ENCODE measurements at regions not wholly inside any gene's neighbourhood (a gene's known extent, or its start where the extent isn't known, plus 50 kb on each side); places are given as distances from the start of the nearest gene placed in this dataset.
"Not testable (repeated sequence)": the region's sequence is repeated elsewhere in the genome, so short reads cannot be mapped to it uniquely, and the experiment has no call there.

DNA sequence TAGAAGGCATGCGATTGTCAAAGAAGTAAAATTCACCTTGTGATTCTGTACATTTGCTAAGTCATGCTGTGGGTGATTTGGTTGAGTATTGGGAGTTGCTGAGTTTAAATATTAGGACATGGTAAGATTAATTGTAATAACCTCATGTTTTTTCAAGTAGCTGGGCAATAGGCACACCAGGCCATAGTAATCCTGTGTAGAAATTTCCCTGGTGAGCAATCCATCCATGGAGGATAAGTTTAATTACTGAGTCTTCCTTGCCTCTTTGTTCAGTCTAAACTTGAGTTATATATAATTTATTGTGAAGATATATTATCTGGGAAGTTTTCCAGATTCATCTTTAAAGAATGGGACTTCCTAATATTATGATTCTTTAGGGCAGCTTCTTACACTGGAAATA, 221.1 kb upstream of the NUDT12 start:
- Mint-ChIP-seq H3K4me3 (no peak overlapping the region), H3K36me3 (ENCODE audit: low read depth) (no peaks in the 10 kb centered on the region), H3K27me3 (ENCODE audit: low read depth) (no peaks in the 10 kb centered on the region), H3K9me3 (no peaks in the 10 kb centered on the region), H3K4me1 (ENCODE audit: low read depth) (no peaks in the 10 kb centered on the region), H3K27ac (no peak overlapping the region)
- no peak for DNase-seq (ENCODE audit: low spot score)

DNA sequence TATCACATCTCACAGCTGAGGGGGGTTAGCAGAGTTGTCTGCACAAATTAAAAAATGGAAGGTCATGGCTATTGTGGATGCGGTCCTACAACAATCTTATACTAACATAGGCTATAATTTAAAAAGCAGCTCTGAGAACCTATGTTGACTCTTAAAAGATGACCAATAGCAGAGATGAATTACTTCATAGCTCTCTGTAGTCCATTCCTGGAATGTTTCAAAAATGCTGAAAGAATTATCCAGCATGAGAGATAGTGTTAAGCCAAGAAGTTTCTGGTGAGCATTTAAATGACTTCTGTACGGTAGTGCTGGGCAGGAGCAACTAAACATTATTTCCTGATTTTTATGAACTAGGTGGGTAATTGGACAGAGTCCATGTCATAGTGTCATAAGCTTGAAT, 218.2 kb upstream of the NUDT12 start:
- Mint-ChIP-seq H3K4me3 (no peak overlapping the region), H3K36me3 (ENCODE audit: low read depth) (no peaks in the 10 kb centered on the region), H3K4me1 (ENCODE audit: low read depth) (no peaks in the 10 kb centered on the region), H3K27ac (no peak overlapping the region), H3K27me3 (ENCODE audit: low read depth) (no peaks in the 10 kb centered on the region), H3K9me3 (peaks cover 5% of the 10 kb centered on the region)
- no peak for DNase-seq (ENCODE audit: low spot score)

DNA sequence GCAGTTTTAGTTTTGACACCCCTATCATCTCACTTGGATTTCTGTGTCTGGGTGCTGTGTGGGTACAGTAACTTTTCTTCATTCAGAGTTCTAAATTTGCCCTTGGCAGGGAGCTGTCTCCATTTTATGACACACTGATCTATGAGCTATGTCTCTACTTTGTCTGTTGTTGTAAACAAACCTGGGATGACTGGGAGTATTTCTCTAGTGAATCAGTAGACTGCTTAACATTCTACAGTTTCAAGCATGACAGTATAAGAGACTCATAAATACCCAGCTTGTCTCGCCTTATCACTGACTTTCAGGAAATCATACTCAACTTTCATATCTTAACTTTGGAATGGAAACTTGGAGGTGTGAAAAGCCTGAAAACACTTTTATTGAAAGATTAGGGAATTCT, 212.1 kb upstream of the NUDT12 start:
- Mint-ChIP-seq H3K36me3 (ENCODE audit: low read depth) (no peaks in the 10 kb centered on the region), H3K9me3 (peaks cover 5% of the 10 kb centered on the region), H3K27me3 (ENCODE audit: low read depth) (no peaks in the 10 kb centered on the region), H3K4me1 (ENCODE audit: low read depth) (no peaks in the 10 kb centered on the region), H3K27ac (no peak overlapping the region), H3K4me3 (no peak overlapping the region)
- no peak for DNase-seq (ENCODE audit: low spot score)

DNA sequence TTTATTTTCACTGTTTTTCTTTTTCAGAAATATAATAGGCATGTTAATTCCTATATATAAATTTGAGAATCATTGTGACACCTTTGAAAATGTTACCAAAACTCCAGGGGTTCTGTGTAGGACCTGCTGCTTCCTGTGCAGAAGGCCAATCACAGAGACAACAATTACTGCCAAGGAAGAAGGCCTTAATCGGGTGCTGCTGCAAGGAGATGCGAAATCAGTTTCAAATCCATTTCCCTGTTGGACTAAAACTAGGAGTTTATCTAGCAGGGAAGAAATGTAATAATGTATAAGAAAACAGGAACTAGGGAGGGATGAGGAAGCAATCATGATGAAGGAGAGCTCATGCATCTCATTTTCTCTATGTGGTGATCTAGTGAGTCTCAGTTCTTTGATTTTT, 209.7 kb upstream of the NUDT12 start:
- H3K9me3 Mint-ChIP-seq: no peaks in the 10 kb centered on the region
- no peak overlapping the region for H3K27ac Mint-ChIP-seq
- H3K36me3 Mint-ChIP-seq (ENCODE audit: low read depth): no peaks in the 10 kb centered on the region
- no peaks in the 10 kb centered on the region for H3K4me1 Mint-ChIP-seq (ENCODE audit: low read depth)
- no peak overlapping the region for H3K4me3 Mint-ChIP-seq
- no peak for DNase-seq (ENCODE audit: low spot score)
- no peaks in the 10 kb centered on the region for H3K27me3 Mint-ChIP-seq (ENCODE audit: low read depth)

DNA sequence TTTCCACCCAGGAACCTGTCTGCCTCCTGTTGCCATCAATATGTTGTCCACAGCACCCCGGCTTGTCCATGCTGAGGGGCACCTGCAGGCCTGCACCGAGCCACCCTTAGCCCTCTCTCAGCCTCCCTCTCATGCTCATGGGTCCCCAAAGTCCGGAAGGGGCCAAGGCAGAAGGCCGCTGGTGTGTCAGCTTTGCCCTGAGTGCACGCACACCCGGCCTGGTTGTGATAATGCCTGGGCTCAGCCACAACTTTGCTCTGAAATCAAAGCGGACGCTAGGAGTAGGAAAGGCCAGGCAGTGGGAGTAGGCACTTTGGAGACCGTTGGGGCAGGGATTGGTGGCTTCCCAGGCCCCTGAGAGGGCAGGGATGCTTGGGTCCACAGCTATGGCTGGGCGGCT, 201.8 kb upstream of the NUDT12 start:
- no peaks in the 10 kb centered on the region for H3K4me1 Mint-ChIP-seq (ENCODE audit: low read depth)
- no peak overlapping the region for H3K27ac Mint-ChIP-seq
- H3K9me3 Mint-ChIP-seq: no peaks in the 10 kb centered on the region
- H3K36me3 Mint-ChIP-seq (ENCODE audit: low read depth): no peaks in the 10 kb centered on the region
- H3K4me3 Mint-ChIP-seq: no peak overlapping the region
- no peak for DNase-seq (ENCODE audit: low spot score)
- H3K27me3 Mint-ChIP-seq (ENCODE audit: low read depth): no peaks in the 10 kb centered on the region

DNA sequence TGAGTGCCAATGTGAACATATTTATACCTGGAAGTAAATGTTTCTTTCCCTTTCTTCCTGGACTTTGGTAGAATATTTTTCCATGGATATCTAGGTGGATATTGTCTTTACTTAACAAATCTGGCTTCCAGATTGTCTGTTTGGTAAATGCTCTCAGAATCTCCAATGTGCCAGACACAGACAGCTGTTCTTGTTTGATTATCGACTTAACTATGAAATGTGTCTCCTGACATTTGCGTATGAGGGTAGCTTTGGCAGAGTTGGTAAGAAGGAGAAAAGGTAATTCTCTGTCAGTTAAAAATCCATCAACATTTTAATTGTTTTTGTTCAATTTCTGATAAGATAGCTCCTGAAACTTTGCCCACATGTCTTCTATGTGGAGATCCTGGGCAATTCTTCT, 196.4 kb upstream of the NUDT12 start:
- no peaks in the 10 kb centered on the region for H3K36me3 Mint-ChIP-seq (ENCODE audit: low read depth)
- H3K4me1 Mint-ChIP-seq (ENCODE audit: low read depth): no peaks in the 10 kb centered on the region
- H3K9me3 Mint-ChIP-seq: no peaks in the 10 kb centered on the region
- no peak overlapping the region for H3K27ac Mint-ChIP-seq
- no peak overlapping the region for H3K4me3 Mint-ChIP-seq
- H3K27me3 Mint-ChIP-seq (ENCODE audit: low read depth): no peaks in the 10 kb centered on the region
- no peak for DNase-seq (ENCODE audit: low spot score)

DNA sequence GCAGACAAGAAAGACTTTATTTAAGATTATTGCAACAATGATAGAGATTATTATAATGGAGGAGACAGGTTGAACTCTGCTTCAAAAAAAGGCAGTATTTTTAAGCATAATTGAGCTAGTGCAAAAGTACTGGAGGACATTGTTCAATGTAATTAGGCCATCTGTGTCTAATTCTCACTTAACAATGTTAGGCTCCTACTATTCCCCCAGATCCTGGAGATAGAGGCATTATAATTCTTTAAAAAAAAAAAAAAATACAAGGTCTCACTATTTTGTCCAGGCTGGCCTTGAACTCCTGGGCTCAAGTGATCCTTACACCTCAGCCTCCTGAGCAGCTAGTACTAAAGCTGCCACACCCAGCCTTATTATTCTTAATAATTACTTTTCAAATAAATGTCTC, 193.4 kb upstream of the NUDT12 start:
- Mint-ChIP-seq H3K36me3 (ENCODE audit: low read depth) (no peaks in the 10 kb centered on the region), H3K4me1 (ENCODE audit: low read depth) (no peaks in the 10 kb centered on the region), H3K27ac (no peak overlapping the region), H3K4me3 (no peak overlapping the region), H3K27me3 (ENCODE audit: low read depth) (no peaks in the 10 kb centered on the region), H3K9me3 (peaks cover 3% of the 10 kb centered on the region)
- no peak for DNase-seq (ENCODE audit: low spot score)

DNA sequence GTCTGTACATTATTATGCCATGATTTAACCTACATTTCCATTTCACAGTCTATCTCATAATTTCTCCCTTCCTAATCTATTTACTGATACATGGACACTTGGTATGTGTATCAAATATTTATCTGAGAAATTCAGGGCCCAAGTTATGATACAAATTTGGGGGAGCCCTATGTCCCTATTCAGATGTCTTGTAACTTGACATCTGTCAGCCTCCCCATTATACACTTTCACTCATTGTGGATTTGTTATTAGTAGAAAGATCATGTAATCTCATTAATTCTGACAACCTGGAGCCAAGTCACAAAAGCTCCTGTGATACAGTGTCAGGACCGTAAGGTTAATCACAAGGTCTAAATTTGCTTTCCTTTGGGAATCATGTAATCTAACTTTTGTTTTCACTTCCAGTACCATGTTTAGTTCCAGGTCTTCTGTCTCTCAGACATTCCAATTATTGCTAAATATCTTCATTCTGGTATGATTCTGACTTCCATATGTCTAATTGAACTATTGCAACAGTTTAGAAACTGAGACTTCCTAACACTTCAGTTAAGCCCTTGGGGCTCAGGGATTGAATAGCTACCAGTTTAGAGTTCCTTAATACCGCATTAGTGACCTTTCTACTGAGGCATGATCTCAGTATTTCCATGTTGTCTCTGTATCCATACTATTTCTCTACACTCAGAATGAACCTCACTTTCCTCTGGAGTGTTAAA, 182.9 kb upstream of the NUDT12 start:
- Mint-ChIP-seq H3K4me1 (ENCODE audit: low read depth) (no peaks in the 10 kb centered on the region), H3K27ac (no peak overlapping the region), H3K9me3 (no peaks in the 10 kb centered on the region), H3K4me3 (no peak overlapping the region), H3K36me3 (ENCODE audit: low read depth) (no peaks in the 10 kb centered on the region), H3K27me3 (ENCODE audit: low read depth) (no peaks in the 10 kb centered on the region)
- DNase-seq (ENCODE audit: low spot score): no peak

DNA sequence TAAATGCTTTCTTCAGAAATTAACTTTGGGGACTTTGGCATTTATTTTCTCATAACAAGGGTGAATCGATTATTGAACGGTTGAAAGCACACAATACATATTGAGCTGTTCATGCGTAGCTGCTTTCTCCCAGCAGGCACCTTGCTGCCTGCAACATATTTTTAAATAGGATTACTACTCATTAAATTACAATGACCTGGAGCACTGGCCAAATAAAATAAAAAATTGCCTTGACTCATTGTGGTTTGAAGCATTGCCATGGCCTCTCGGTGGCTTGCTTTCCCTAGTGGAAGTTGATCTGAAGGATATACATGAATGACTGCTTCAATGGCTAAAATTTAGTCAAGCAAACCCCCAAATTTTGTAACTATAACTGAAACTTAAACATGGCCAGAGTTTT, 181.6 kb upstream of the NUDT12 start:
- no peak for DNase-seq (ENCODE audit: low spot score)
- Mint-ChIP-seq H3K4me1 (ENCODE audit: low read depth) (no peaks in the 10 kb centered on the region), H3K36me3 (ENCODE audit: low read depth) (no peaks in the 10 kb centered on the region), H3K4me3 (no peak overlapping the region), H3K9me3 (no peaks in the 10 kb centered on the region), H3K27me3 (ENCODE audit: low read depth) (no peaks in the 10 kb centered on the region), H3K27ac (no peak overlapping the region)

DNA sequence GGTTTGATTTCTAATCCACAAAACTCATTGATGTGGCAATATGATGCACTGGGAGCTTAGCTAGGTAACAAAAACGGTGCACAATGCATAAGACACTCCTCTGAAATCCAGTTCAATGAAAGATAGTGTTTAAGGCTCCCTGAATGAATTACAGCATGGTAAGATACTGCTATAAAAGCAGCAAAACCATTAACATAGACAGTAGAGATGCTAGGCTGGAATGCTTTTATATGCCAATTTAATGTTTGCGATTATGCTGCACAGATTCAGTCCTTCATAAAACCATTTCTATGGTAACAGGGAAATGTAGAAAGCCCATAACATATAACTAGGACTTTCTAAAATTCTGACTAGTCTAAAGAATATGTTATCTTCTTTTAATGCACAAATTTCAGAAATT, 180.8 kb upstream of the NUDT12 start:
- no peaks in the 10 kb centered on the region for H3K27me3 Mint-ChIP-seq (ENCODE audit: low read depth)
- H3K4me1 Mint-ChIP-seq (ENCODE audit: low read depth): no peaks in the 10 kb centered on the region
- no peaks in the 10 kb centered on the region for H3K9me3 Mint-ChIP-seq
- no peaks in the 10 kb centered on the region for H3K36me3 Mint-ChIP-seq (ENCODE audit: low read depth)
- no peak overlapping the region for H3K4me3 Mint-ChIP-seq
- H3K27ac Mint-ChIP-seq: no peak overlapping the region
- no peak for DNase-seq (ENCODE audit: low spot score)

DNA sequence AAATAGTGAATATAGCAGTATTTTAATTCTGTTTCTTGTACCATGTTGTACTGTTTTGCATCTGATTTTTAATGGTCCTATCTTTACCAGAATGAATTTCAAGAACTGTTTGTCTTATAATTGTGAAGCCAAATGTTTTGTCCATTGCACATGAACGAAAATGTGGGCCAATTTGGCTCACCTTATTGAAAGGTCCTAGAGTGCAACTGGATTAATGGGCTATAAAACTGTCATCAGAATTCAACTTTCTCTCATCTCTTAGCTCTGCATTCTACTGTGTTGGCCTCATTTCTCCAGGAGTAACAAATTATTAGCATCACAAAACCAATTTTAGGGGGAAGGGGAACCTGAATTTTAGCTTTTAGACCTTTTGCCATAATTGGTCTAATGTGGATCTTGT, 179.4 kb upstream of the NUDT12 start:
- H3K27ac Mint-ChIP-seq: no peak overlapping the region
- no peak for DNase-seq (ENCODE audit: low spot score)
- H3K9me3 Mint-ChIP-seq: no peaks in the 10 kb centered on the region
- H3K4me3 Mint-ChIP-seq: no peak overlapping the region
- no peaks in the 10 kb centered on the region for H3K4me1 Mint-ChIP-seq (ENCODE audit: low read depth)
- H3K27me3 Mint-ChIP-seq (ENCODE audit: low read depth): no peaks in the 10 kb centered on the region
- H3K36me3 Mint-ChIP-seq (ENCODE audit: low read depth): no peaks in the 10 kb centered on the region

DNA sequence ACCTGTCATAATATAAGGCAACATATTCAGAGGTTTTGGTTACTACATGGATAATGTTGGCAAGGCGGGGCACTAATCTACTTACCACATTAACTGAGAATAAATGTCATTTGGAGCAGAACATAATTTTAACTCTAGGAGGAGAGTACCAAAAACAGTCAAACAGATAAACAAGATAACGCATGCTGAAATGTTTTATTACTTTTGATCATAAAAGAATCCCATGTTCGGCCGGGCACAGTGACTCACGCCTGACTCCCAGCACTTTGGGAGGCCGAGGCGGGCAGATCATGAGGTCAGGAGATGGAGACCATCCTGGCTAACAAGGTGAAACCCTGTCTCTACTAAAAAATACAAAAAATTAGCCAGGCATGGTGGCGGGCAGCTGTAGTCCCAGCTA, 173.8 kb upstream of the NUDT12 start:
- H3K9me3 Mint-ChIP-seq; H3K27me3 Mint-ChIP-seq (ENCODE audit: low read depth); H3K27ac Mint-ChIP-seq; H3K4me3 Mint-ChIP-seq; H3K4me1 Mint-ChIP-seq (ENCODE audit: low read depth); H3K36me3 Mint-ChIP-seq (ENCODE audit: low read depth); DNase-seq (ENCODE audit: low spot score): not testable (repeated sequence)

DNA sequence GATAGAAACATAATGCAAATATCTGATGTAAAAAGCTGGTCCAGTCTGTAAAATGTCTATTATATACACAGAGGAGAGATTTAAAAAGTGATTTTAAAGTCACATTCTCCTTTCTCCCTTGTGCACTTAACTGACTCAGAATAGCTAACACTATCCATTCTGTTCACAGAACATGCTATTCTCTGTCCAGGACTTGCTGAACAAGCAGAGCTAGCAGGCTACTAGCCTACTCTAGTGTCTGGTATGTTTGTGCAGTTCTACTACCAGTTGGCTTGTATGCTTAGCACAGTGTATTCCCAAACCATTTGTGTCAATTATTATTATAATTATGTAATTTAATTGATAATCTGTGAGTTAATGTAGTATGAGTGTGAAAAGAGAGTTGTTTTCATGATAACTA, 161.7 kb upstream of the NUDT12 start:
- H3K4me3 Mint-ChIP-seq: no peak overlapping the region
- H3K9me3 Mint-ChIP-seq: peaks cover 13% of the 10 kb centered on the region
- no peaks in the 10 kb centered on the region for H3K4me1 Mint-ChIP-seq (ENCODE audit: low read depth)
- H3K27ac Mint-ChIP-seq: no peak overlapping the region
- no peaks in the 10 kb centered on the region for H3K27me3 Mint-ChIP-seq (ENCODE audit: low read depth)
- DNase-seq (ENCODE audit: low spot score): no peak
- no peaks in the 10 kb centered on the region for H3K36me3 Mint-ChIP-seq (ENCODE audit: low read depth)

DNA sequence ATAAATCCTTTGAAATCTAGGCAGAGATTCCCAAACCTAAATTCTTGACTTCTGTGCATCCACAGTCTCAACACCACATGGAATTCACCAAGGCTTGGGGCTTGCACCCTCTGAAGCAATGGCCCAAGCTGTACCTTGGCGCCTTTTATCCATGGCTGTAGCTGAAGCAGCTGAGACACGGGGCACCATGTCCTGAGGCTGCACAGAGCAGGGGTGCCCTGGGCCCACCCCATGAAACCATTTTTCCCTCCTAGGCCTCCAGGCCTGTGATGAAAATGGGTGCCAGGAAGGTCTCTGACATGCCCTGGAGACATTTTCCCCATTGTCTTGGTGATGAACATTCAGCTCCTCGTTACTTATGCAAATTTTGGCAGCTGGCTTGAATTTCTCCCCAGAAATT, 158.6 kb upstream of the NUDT12 start:
- H3K9me3 Mint-ChIP-seq: peaks cover 13% of the 10 kb centered on the region
- no peaks in the 10 kb centered on the region for H3K36me3 Mint-ChIP-seq (ENCODE audit: low read depth)
- H3K4me1 Mint-ChIP-seq (ENCODE audit: low read depth): no peaks in the 10 kb centered on the region
- no peak for DNase-seq (ENCODE audit: low spot score)
- no peak overlapping the region for H3K4me3 Mint-ChIP-seq
- no peak overlapping the region for H3K27ac Mint-ChIP-seq
- no peaks in the 10 kb centered on the region for H3K27me3 Mint-ChIP-seq (ENCODE audit: low read depth)

DNA sequence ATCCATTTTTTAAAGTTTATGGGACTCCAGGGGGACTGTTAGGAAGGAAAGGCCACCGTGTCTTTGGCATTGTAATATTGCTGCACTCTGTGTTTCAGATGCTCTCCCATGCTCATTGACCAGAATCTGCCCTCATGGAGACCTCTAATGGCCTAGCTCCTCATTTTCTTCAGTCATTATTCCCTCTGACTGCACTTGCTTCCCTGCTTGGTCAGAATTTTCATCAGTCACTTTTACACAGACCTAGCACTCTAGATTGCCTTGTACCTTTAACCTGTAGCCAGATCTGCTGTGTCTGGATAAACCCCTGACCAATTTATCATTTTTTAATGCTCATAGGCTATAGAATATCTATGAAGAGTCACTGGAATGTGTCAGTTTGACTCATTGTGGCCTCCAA, 155.5 kb upstream of the NUDT12 start:
- H3K4me3 Mint-ChIP-seq: no peak overlapping the region
- H3K36me3 Mint-ChIP-seq (ENCODE audit: low read depth): no peaks in the 10 kb centered on the region
- H3K9me3 Mint-ChIP-seq: peaks cover 13% of the 10 kb centered on the region

More for the DNA sequence above, 155.5 kb upstream of the NUDT12 start:
- no peak for DNase-seq (ENCODE audit: low spot score)
- Mint-ChIP-seq H3K27ac (no peak overlapping the region), H3K4me1 (ENCODE audit: low read depth) (no peaks in the 10 kb centered on the region), H3K27me3 (ENCODE audit: low read depth) (no peaks in the 10 kb centered on the region)

Data from T-helper 2 cell treated with Interferon-gamma antibody and Interleukin-4, amounts not matched to agents 5 μg/mL and 100 μg/mL, for 36 hours (primary cell).